ENCODE measurements at regions not wholly inside any gene's neighbourhood (a gene's known extent, or its start where the extent isn't known, plus 50 kb on each side); places are given as distances from the start of the nearest gene placed in this dataset.
"Not testable (repeated sequence)": the region's sequence is repeated elsewhere in the genome, so short reads cannot be mapped to it uniquely, and the experiment has no call there.

DNA sequence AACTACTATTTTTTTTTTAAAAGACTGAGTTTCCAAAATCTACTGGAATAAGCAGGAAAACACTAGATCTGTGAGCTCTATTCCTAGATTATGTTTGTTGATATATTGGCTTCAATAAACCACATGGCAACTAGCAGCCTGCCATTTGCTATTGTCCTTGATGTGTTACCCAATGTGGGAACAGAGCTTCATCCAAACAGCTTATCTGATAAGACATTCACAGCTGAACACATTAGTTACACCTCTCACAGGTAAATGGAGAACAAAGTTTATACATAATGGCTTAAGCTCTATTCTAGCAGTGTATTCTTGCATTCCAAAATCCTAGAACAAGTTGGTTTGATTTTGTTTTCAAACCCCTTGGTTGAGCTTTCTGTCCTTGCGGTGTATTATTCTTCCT is 642.1 kb downstream of the TLE1 start:
- H3K4me3 Mint-ChIP-seq: no peak overlapping the region
- DNase-seq (ENCODE audit: low spot score in 2 of 2): no peak

DNA sequence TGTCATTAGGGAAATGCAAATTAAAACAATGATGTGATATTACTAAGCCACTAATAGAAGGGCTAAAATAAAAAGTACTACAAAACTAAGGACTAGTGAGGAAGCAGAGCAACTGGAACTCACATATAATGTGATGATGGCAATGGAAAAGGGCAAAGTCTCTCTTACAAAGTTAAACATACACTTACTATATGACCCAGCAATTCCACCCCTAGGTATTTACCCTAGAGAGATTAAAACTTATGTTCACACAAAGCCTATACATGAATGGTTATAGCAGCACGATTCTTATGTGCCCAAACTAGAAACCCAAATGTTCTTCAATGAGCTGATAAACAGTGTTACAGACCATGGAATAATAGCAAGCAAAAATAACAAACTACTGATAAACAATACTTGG is 643.7 kb downstream of the TLE1 start:
- H3K27ac Mint-ChIP-seq: no peak overlapping the region
- no peaks in the 10 kb centered on the region for H3K4me1 Mint-ChIP-seq
- H3K9me3 Mint-ChIP-seq: no peaks in the 10 kb centered on the region
- no peak for DNase-seq (ENCODE audit: low spot score in 2 of 2)
- H3K4me3 Mint-ChIP-seq: no peak overlapping the region
- H3K36me3 Mint-ChIP-seq: no peaks in the 10 kb centered on the region
- ATAC-seq (ENCODE audit: low read depth): no peak
- H3K27me3 Mint-ChIP-seq: peaks cover 1% of the 10 kb centered on the region

More for the DNA sequence above, 642.1 kb downstream of the TLE1 start:
- no peaks in the 10 kb centered on the region for H3K9me3 Mint-ChIP-seq
- H3K27ac Mint-ChIP-seq: no peak overlapping the region
- H3K4me1 Mint-ChIP-seq: no peaks in the 10 kb centered on the region
- ATAC-seq (ENCODE audit: low read depth): no peak
- H3K27me3 Mint-ChIP-seq: peaks cover 1% of the 10 kb centered on the region
- H3K36me3 Mint-ChIP-seq: no peaks in the 10 kb centered on the region

DNA sequence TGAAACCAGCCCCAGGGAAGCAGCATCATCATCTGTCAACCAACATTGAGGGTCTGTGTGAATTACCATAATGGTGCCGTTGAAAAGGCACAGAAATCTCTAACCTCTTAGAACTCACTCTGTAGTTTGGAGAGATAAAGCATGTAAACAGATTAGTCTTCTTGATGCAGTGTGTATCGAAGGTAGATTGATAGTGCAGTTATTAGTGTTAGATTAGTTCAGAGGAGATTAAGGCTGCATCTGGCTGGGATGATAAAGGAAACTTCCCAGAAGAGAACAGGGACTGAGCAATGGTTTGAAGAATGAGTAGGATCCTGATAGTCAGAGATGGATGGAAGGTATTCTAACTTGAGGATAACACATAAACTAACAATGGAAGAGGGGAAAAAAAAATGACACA is 651.5 kb downstream of the TLE1 start:
- no peaks in the 10 kb centered on the region for H3K36me3 Mint-ChIP-seq
- H3K27me3 Mint-ChIP-seq: peaks cover 10% of the 10 kb centered on the region
- no peak for DNase-seq (ENCODE audit: low spot score in 2 of 2)
- no peaks in the 10 kb centered on the region for H3K4me1 Mint-ChIP-seq
- H3K4me3 Mint-ChIP-seq: no peak overlapping the region
- ATAC-seq (ENCODE audit: low read depth): no peak
- H3K9me3 Mint-ChIP-seq: no peaks in the 10 kb centered on the region
- no peak overlapping the region for H3K27ac Mint-ChIP-seq

DNA sequence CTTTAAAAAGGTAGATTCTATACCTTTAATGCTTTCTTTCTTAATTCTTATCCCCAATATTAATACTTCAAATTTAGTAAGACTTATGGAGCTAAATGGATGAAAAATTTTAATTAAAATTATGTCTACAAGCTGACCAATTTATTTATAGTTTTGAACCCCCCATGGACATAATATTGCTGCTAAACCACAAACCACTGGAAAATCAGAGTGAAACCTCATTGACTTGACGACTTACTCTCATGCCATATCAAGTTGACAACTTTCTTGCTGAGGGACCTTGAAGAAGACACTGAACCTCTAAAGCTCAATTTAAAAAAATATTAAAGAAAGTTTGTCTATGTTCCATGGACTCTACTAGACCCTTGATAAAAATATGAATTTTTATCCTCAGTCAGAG is 653.7 kb downstream of the TLE1 start:
- Mint-ChIP-seq H3K27me3 (peaks cover 8% of the 10 kb centered on the region), H3K36me3 (no peaks in the 10 kb centered on the region), H3K9me3 (no peaks in the 10 kb centered on the region), H3K27ac (no peak overlapping the region), H3K4me3 (no peak overlapping the region), H3K4me1 (no peaks in the 10 kb centered on the region)
- DNase-seq (ENCODE audit: low spot score in 2 of 2): no peak
- ATAC-seq (ENCODE audit: low read depth): no peak

DNA sequence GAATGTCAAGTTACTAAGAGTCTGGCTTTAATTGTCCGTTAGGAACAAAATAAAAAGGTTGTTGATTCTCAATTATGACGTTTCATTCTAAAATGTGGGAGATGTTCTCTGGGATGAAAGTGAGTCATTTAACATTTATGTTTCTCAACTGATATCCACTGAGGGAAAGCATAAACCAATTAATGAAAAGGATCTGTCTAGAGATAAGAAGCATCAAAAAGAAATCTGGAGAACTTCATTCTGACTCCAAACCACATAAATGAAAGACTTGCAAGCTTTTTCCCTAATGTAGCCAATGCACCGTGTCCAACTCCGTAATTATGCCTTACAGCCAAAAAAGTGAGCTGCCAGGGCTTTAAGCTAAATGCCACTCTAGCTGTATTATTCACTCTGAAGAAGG is 654.2 kb downstream of the TLE1 start:
- Mint-ChIP-seq H3K9me3 (no peaks in the 10 kb centered on the region), H3K4me1 (no peaks in the 10 kb centered on the region), H3K36me3 (no peaks in the 10 kb centered on the region), H3K27ac (no peak overlapping the region), H3K4me3 (no peak overlapping the region), H3K27me3 (peaks cover 8% of the 10 kb centered on the region)
- DNase-seq (ENCODE audit: low spot score in 2 of 2): no peak
- no peak for ATAC-seq (ENCODE audit: low read depth)

DNA sequence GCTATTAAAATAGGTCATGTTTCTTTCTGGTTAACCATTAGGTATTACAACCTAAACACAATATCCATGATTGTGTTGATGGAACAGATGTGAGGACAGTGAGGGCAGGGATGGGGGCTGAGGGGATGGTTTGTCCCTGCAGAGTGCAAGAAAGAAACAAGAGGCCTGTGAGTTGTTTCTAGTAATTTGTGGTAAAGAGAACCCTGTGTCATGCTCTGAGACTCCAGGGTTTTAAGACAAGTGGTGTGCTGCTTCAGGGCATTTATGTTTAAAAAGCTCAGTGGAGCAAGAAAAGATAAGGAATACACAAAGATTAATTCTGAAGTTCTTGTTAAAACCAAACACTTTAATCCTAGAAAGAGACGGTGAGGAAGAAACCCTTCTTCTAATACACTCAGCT is 656.5 kb downstream of the TLE1 start:
- DNase-seq (ENCODE audit: low spot score in 2 of 2): no peak
- Mint-ChIP-seq H3K4me1 (no peaks in the 10 kb centered on the region), H3K27me3 (peaks cover 2% of the 10 kb centered on the region), H3K27ac (no peak overlapping the region), H3K9me3 (no peaks in the 10 kb centered on the region), H3K4me3 (no peak overlapping the region), H3K36me3 (no peaks in the 10 kb centered on the region)
- ATAC-seq (ENCODE audit: low read depth): no peak

DNA sequence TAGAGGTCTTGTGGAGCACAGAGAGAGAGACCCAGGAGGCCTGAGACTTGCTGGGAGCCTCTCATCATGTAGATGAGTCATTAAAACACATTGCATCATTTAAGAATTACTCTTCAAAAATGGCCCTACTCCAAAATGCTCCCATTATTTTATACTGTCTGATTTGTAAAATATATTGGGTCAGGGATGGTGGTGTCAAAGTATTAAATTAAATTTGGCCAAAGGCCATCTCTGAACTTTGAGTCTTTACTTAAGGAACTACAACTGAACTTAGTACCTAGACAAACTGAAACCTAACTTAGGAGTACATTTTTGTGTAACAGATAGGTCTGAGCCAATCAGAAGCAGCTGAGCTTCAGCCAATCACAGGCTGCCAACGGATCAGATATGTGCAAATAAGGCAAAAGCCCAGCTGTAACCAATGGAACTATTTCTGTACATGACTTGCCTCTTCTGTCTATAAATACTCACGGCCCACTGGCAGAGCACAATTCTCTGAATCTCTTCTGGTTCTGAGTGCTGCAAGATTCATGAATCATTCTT is 657.2 kb downstream of the TLE1 start:
- Mint-ChIP-seq H3K27ac (no peak overlapping the region), H3K27me3 (peaks cover 2% of the 10 kb centered on the region), H3K4me3 (no peak overlapping the region), H3K36me3 (no peaks in the 10 kb centered on the region), H3K4me1 (no peaks in the 10 kb centered on the region), H3K9me3 (no peaks in the 10 kb centered on the region)
- ATAC-seq (ENCODE audit: low read depth): no peak
- no peak for DNase-seq (ENCODE audit: low spot score in 2 of 2)

DNA sequence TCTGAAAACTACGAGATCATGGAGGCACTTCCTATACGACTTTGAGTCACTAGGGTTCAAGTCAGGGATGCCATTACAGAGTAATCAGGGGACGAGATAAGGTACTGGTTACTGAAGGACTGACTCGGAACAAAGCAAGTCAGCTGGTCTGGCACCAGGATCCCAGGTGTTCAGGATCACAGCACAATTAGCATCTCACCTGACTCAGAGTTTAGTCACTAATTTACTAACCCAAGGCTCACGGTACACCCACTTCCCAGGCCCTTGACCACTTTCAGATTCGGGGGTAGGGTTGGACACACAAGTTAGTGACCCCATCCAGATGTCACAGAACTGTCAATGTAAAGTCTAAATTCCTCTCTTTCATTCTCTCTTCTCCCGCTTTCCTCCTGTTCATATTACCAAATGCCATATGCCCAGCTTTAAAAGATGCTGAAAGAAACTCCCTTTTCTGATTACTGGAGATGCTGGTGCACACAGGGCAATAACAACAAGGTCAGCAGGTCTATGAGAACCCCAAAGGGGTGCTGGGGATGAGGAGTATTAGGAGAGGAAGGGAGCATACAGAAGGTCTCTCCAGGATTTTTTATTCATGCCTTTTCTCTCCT is 657.8 kb downstream of the TLE1 start:
- H3K27me3 Mint-ChIP-seq: peaks cover 2% of the 10 kb centered on the region
- H3K4me1 Mint-ChIP-seq: no peaks in the 10 kb centered on the region
- no peaks in the 10 kb centered on the region for H3K9me3 Mint-ChIP-seq
- ATAC-seq (ENCODE audit: low read depth): no peak
- no peak overlapping the region for H3K27ac Mint-ChIP-seq
- no peak for DNase-seq (ENCODE audit: low spot score in 2 of 2)
- no peak overlapping the region for H3K4me3 Mint-ChIP-seq
- no peaks in the 10 kb centered on the region for H3K36me3 Mint-ChIP-seq

DNA sequence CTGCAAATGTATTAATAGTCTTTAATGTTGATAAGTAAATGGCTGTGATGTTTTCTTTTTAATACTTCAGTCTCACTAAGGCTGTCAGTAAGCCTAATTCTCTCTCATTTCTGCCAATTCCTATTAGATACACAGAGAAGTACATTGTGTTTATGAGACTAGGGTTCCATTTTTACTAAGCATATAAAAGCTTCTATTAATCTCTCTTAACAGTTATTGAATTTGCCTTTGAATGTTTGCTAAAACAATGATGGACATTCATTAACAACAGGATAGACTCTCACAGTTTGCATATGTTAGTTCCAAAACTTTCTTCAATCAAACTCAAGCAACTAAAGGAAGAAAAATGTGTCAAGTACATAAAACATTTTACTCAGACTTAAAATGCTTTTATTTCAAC is 659.3 kb downstream of the TLE1 start:
- ATAC-seq (ENCODE audit: low read depth): no peak
- H3K27ac Mint-ChIP-seq: no peak overlapping the region
- H3K27me3 Mint-ChIP-seq: no peaks in the 10 kb centered on the region
- no peak overlapping the region for H3K4me3 Mint-ChIP-seq
- no peaks in the 10 kb centered on the region for H3K4me1 Mint-ChIP-seq
- no peaks in the 10 kb centered on the region for H3K9me3 Mint-ChIP-seq
- DNase-seq (ENCODE audit: low spot score in 2 of 2): no peak
- no peaks in the 10 kb centered on the region for H3K36me3 Mint-ChIP-seq

DNA sequence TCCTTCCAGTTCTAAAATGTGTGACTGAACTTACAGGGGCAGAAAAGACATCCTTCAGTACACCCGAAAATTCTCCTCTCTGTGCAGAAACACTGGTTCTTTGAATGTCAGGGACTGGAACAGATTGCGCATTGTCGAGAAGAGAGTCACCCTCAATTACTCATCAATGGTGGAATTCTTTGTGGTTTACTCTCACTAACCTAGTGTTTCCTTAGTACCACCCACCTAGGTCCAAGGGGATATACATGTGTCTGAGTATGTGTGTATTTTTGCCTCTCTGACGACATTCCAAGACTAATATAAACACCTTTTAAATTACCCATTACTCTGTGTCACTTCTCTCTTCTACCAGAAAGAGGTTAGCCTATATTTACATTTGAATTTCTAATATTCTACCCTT is 660.8 kb downstream of the TLE1 start:
- DNase-seq (ENCODE audit: low spot score in 2 of 2) (no peak), ATAC-seq (ENCODE audit: low read depth) (no peak)
- H3K36me3 Mint-ChIP-seq: no peaks in the 10 kb centered on the region
- H3K27me3 Mint-ChIP-seq: no peaks in the 10 kb centered on the region
- H3K4me1 Mint-ChIP-seq: no peaks in the 10 kb centered on the region
- no peak overlapping the region for H3K4me3 Mint-ChIP-seq
- H3K27ac Mint-ChIP-seq: no peak overlapping the region
- no peaks in the 10 kb centered on the region for H3K9me3 Mint-ChIP-seq

DNA sequence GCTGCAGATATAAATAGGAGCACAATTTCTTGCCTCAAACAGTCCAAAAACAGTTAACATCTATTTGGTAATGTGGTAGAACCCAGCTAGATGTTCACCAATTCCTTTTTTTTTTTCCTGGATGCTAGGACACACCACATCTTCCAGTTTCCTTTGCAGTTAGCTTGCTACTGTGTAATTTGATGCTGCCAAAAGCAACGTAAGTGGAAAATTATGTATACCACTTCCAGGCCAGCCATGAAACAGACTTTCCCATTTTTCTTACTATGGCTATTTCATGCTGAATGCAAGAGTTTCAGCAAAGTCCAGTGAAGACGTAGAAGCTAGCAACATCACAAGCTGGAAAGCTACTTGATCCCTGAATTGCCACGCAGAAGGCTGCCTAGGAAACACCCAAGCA is 667.2 kb downstream of the TLE1 start:
- Mint-ChIP-seq H3K27me3 (peaks cover 3% of the 10 kb centered on the region), H3K4me3 (no peak overlapping the region), H3K36me3 (no peaks in the 10 kb centered on the region), H3K27ac (no peak overlapping the region), H3K4me1 (no peaks in the 10 kb centered on the region), H3K9me3 (no peaks in the 10 kb centered on the region)
- DNase-seq (ENCODE audit: low spot score in 2 of 2) (no peak), ATAC-seq (ENCODE audit: low read depth) (no peak)

DNA sequence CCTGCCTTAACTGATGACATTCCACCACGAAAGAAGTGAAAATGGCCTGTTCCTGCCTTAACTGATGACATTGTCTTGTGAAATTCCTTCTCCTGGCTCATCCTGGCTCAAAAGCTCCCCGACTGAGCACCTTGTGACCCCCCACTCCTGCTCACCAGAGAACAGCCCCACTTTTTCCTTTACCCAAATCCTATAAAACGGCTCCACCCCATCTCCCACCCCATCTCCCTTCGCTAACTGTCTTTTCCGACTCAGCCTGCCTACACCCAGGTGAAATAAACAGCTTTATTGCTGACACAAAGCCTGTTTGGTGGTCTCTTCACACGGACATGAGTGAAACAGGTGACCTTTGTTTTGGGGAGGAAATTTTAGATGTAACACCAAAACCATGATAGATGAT is 674.4 kb downstream of the TLE1 start:
- not testable (repeated sequence) for DNase-seq (ENCODE audit: low spot score in 2 of 2); ATAC-seq (ENCODE audit: low read depth); H3K27ac Mint-ChIP-seq; H3K4me3 Mint-ChIP-seq; H3K9me3 Mint-ChIP-seq; H3K36me3 Mint-ChIP-seq; H3K4me1 Mint-ChIP-seq
- H3K27me3 Mint-ChIP-seq: peaks cover 10% of the 10 kb centered on the region

DNA sequence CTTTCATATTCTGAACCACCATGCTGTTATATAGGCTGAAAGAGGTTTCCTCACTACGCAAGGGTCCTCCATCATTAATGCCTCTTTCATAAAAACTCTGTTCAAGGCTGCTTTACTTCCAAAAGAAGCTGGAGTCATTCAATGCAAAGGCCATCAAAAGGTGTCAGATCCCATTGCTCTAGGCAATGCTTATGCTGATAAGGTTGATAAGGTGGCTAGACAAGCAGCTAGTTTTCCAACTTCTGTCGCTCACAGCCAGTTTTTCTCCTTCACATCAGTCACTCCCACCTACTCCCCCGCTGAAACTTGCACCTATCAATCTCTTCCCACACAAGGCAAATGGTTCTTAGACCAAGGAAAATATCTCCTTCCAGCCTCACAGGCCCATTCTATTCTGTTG is 676.2 kb downstream of the TLE1 start:
- peaks cover 10% of the 10 kb centered on the region for H3K27me3 Mint-ChIP-seq
- H3K4me3 Mint-ChIP-seq; H3K4me1 Mint-ChIP-seq; ATAC-seq (ENCODE audit: low read depth); DNase-seq (ENCODE audit: low spot score in 2 of 2); H3K9me3 Mint-ChIP-seq; H3K27ac Mint-ChIP-seq; H3K36me3 Mint-ChIP-seq: not testable (repeated sequence)

DNA sequence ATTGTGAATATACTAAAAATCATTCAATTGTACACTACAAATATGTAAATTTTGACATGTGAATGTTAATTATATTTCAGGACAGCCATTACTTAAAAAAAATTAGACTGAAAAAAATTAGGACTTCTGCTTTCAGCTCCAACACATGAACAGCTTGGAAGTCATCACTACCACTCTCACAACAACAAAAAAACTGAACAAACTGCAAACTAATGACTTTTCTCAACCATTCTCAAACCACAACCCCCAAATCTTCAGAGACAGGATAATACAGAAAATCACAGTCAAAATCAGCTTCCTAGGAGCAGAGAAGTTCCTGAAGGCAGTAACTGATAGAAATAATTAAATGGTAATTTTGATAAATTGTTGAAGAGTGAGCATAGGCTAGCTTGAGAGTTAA is 686.4 kb downstream of the TLE1 start:
- H3K27me3 Mint-ChIP-seq: peaks cover under 1% of the 10 kb centered on the region
- ATAC-seq (ENCODE audit: low read depth) (no peak), DNase-seq (ENCODE audit: low spot score in 2 of 2) (no peak)
- H3K36me3 Mint-ChIP-seq: no peaks in the 10 kb centered on the region
- H3K9me3 Mint-ChIP-seq: no peaks in the 10 kb centered on the region
- peaks cover 5% of the 10 kb centered on the region for H3K4me1 Mint-ChIP-seq
- no peak overlapping the region for H3K4me3 Mint-ChIP-seq
- no peak overlapping the region for H3K27ac Mint-ChIP-seq

DNA sequence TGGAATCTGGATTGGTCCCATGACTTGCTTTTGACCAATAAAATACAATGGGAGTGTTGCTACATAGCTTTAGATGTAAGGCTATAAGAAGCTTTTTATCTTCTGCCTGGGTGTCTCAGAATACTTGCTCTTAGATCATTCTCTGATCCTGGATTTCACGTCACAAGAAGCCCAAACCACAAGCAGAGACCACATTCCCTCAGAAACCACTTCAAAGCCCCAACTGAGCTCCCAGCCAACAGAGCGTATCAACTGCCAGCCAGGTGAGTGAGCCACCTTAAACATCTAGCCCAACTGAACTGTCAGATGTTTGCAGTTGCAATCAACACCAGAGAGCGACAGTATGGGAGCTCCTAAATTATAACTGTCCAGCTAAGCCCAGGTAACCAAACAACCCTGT is 687.1 kb downstream of the TLE1 start:
- Mint-ChIP-seq H3K27ac (no peak overlapping the region), H3K4me1 (peaks cover 5% of the 10 kb centered on the region), H3K36me3 (no peaks in the 10 kb centered on the region), H3K4me3 (no peak overlapping the region), H3K9me3 (no peaks in the 10 kb centered on the region), H3K27me3 (peaks cover 2% of the 10 kb centered on the region)
- ATAC-seq (ENCODE audit: low read depth): peak; percentile 32
- no peak for DNase-seq (ENCODE audit: low spot score in 2 of 2)

Data from memory B cell (primary cell).